BE2C (cell line): ENCODE measurements at regions not wholly inside any gene's neighbourhood (a gene's known extent, or its start where the extent isn't known, plus 50 kb on each side); places are given as distances from the start of the nearest gene placed in this dataset.

ENCODE experiments used
- DNase-seq: peaks from one replicate; pipeline ENCODE4 v3.0.0-alpha.2; 2020
- H3K27me3 ChIP-seq: fragments of 250-450 bp; sonication (Bioruptor Pico); 2 replicates; pipeline ENCODE4 v1.5.1; 2020; ENCODE audit warnings: mild to moderate bottlenecking
- H3K36me3 ChIP-seq: fragments of 250-450 bp; sonication (Bioruptor Pico); 2 replicates; pipeline ENCODE4 v1.5.1; 2020; ENCODE audit warnings: mild to moderate bottlenecking
- H3K4me1 ChIP-seq: fragments of 250-450 bp; sonication (Bioruptor Pico); 2 replicates; pipeline ENCODE4 v1.5.1; 2020
- H3K4me3 ChIP-seq: 2 replicates; pipeline ENCODE4 v1.5.1; 2011; ENCODE audit warnings: low read depth, low read length
- H3K9me3 ChIP-seq: fragments of 250-450 bp; sonication (Bioruptor Pico); 2 replicates; pipeline ENCODE4 v1.5.1; 2020
- TF ChIP-seq, protein P1 (sequence below): IDR thresholded peaks from 2 replicates; pipeline ENCODE4 v1.5.1; 2012; ENCODE audit warnings: mild to moderate bottlenecking, low read depth, low read length

- H3K36me3 ChIP-seq, result no peaks in the 10 kb centered on the region
- no peak for DNase-seq
- H3K4me1 ChIP-seq, result no peaks in the 10 kb centered on the region
- TF ChIP-seq, protein P1, sequence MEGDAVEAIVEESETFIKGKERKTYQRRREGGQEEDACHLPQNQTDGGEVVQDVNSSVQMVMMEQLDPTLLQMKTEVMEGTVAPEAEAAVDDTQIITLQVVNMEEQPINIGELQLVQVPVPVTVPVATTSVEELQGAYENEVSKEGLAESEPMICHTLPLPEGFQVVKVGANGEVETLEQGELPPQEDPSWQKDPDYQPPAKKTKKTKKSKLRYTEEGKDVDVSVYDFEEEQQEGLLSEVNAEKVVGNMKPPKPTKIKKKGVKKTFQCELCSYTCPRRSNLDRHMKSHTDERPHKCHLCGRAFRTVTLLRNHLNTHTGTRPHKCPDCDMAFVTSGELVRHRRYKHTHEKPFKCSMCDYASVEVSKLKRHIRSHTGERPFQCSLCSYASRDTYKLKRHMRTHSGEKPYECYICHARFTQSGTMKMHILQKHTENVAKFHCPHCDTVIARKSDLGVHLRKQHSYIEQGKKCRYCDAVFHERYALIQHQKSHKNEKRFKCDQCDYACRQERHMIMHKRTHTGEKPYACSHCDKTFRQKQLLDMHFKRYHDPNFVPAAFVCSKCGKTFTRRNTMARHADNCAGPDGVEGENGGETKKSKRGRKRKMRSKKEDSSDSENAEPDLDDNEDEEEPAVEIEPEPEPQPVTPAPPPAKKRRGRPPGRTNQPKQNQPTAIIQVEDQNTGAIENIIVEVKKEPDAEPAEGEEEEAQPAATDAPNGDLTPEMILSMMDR, result no peak
- H3K27me3 ChIP-seq, result no peaks in the 10 kb centered on the region
- H3K4me3 ChIP-seq, result no peak overlapping the region
- H3K9me3 ChIP-seq, result no peaks in the 10 kb centered on the region
These were observed 378.6 kb downstream of the REEP3 start for GRCh38 chr10:63899673-63900300.

DNA sequence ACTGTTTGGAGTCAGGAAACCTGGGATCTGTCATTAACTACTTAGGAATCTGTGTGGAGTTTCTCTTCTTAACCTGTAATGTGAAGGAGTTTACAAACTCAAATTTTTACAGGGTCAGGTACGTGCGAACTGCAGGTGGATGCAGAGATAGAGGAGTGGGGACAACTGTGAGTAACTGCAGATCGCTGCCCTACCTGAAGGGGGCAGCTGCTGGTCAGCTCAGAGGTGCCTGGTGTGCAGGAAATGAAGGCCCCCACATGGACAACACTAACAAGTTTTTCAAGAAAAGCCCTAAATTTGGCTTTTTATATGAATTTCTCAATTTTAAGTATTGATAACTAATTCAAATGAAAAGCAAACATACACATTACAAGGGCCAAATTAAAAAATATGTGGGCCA, 380.0 kb downstream of the REEP3 start:
- no peak overlapping the region for H3K4me3 ChIP-seq
- H3K27me3 ChIP-seq, result no peaks in the 10 kb centered on the region
- no peaks in the 10 kb centered on the region for H3K9me3 ChIP-seq
- no peaks in the 10 kb centered on the region for H3K36me3 ChIP-seq
- TF ChIP-seq, protein P1, result peak; percentile 55
- DNase-seq, result no peak
- H3K4me1 ChIP-seq, result no peaks in the 10 kb centered on the region

- no peak overlapping the region for H3K4me3 ChIP-seq
- H3K27me3 ChIP-seq, result no peaks in the 10 kb centered on the region
- TF ChIP-seq, protein P1, result no peak
- no peaks in the 10 kb centered on the region for H3K4me1 ChIP-seq
- no peak for DNase-seq
- H3K36me3 ChIP-seq, result no peaks in the 10 kb centered on the region
- H3K9me3 ChIP-seq, result no peaks in the 10 kb centered on the region
These were observed 380.7 kb downstream of the REEP3 start for GRCh38 chr10:63901881-63902280.

DNA sequence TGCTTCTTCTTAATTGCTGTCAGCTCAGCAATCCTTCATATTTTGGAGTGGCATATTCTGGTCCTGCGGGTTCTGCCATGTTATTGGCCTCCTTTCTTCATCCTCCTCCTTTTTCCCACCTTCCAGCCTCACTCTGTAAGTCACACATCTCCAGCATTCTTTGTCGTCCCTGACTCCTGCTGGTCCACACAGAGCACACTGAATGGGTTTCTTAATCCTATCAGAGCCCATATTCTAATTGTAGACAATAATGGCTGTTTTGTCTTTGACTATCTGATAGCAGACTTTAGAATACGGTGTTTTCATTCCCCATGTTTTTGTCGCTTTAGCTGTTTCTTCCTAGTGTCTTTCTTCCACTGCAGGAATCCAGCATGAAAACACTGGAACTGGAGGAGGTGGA, 389.6 kb downstream of the REEP3 start:
- no peaks in the 10 kb centered on the region for H3K36me3 ChIP-seq
- TF ChIP-seq, protein P1, result no peak
- H3K27me3 ChIP-seq, result no peaks in the 10 kb centered on the region
- no peak overlapping the region for H3K4me3 ChIP-seq
- no peaks in the 10 kb centered on the region for H3K9me3 ChIP-seq
- H3K4me1 ChIP-seq, result no peaks in the 10 kb centered on the region
- DNase-seq, result no peak

DNA sequence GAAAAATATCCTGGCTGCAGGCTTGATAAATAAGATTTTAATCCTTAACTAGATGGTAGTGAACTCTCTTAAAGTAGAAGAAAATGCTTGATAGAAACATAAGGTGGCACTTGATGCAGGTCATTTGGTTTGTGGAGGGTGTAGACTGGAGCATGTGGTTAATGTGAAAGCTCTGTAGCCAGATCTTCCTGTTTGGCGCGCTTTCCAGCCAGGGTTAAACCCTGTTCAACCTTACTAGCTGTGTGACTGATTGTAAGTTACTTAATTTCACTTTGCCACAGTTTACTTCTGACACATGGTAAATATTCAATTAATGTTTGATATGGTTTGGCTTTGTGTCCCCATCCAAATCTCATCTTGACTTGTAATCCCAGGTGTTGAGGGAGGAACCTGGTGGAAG, 394.0 kb downstream of the REEP3 start:
- H3K27me3 ChIP-seq, result no peaks in the 10 kb centered on the region
- peaks cover 9% of the 10 kb centered on the region for H3K4me1 ChIP-seq
- TF ChIP-seq, protein P1, result no peak
- no peak for DNase-seq
- no peaks in the 10 kb centered on the region for H3K36me3 ChIP-seq
- no peaks in the 10 kb centered on the region for H3K9me3 ChIP-seq
- no peak overlapping the region for H3K4me3 ChIP-seq

GRCh38 chr10:63917363-63917762, 396.2 kb downstream of the REEP3 start:
- peaks cover 13% of the 10 kb centered on the region for H3K4me1 ChIP-seq
- no peak for DNase-seq
- no peak overlapping the region for H3K4me3 ChIP-seq
- no peaks in the 10 kb centered on the region for H3K36me3 ChIP-seq
- TF ChIP-seq, protein P1, result no peak
- no peaks in the 10 kb centered on the region for H3K27me3 ChIP-seq
- no peaks in the 10 kb centered on the region for H3K9me3 ChIP-seq
